ENCODE measurements at regions not wholly inside any gene's neighbourhood (a gene's known extent, or its start where the extent isn't known, plus 50 kb on each side); places are given as distances from the start of the nearest gene placed in this dataset.

DNA sequence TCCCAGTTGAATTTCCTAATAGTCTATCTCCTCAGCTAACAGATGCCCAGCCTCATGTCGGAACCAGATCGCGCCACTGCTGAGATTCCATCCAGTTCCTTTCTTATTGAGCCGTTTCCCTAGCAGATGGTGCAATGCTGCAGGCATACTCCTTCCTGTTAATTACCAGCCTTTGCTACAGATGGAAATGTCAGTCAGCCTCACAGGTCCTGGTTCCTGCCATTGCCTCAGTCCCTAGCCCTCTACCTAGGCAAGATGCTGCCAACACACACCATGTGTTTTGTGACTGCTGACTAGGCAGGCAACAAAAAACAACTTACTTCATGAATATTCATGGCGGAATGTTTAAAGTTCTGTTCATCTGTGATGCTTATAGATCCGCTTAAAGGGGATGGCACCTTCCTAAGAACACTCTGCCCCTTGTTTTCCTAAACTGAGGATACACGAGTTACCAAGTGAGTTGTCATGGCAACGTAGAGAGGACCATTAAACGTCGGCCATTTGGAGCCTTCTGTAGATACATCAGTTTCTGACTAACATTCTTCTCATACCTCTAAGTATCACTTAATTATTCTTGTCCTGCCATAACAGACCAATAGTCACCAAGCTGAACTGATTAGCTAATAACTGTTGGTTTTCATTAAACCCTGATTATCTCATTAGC is 749.5 kb downstream of the RNF144A start:
- Mint-ChIP-seq H3K9me3 (no peaks in the 10 kb centered on the region), H3K4me3 (no peak overlapping the region), H3K4me1 (ENCODE audit: unreplicated experiment) (no peaks in the 10 kb centered on the region), H3K27ac (no peak overlapping the region), H3K27me3 (no peaks in the 10 kb centered on the region), H3K36me3 (no peaks in the 10 kb centered on the region)
- DNase-seq (ENCODE audit: extremely low spot score, unreplicated experiment): no peak
- TF ChIP-seq CTCF (conservative IDR thresholded peaks at IDR 0.05): no peak

- no peaks in the 10 kb centered on the region for H3K36me3 Mint-ChIP-seq
- no peak for DNase-seq (ENCODE audit: extremely low spot score, unreplicated experiment)
- H3K9me3 Mint-ChIP-seq: no peaks in the 10 kb centered on the region
- TF ChIP-seq CTCF (conservative IDR thresholded peaks at IDR 0.05): no peak
- peaks cover 4% of the 10 kb centered on the region for H3K27me3 Mint-ChIP-seq
- H3K27ac Mint-ChIP-seq: no peak overlapping the region
- peaks cover 5% of the 10 kb centered on the region for H3K4me1 Mint-ChIP-seq (ENCODE audit: unreplicated experiment)
- no peak overlapping the region for H3K4me3 Mint-ChIP-seq
These were observed 750.1 kb downstream of the RNF144A start for GRCh38 chr2:7667260-7667757.

GRCh38 chr2:7670905-7671641 is 753.9 kb downstream of the RNF144A start:
- no peak for DNase-seq (ENCODE audit: extremely low spot score, unreplicated experiment)
- TF ChIP-seq CTCF (conservative IDR thresholded peaks at IDR 0.05): no peak
- no peaks in the 10 kb centered on the region for H3K9me3 Mint-ChIP-seq
- H3K27me3 Mint-ChIP-seq: peaks cover 4% of the 10 kb centered on the region
- peaks cover 5% of the 10 kb centered on the region for H3K4me1 Mint-ChIP-seq (ENCODE audit: unreplicated experiment)
- no peak overlapping the region for H3K4me3 Mint-ChIP-seq
- H3K36me3 Mint-ChIP-seq: no peaks in the 10 kb centered on the region
- no peak overlapping the region for H3K27ac Mint-ChIP-seq

DNA sequence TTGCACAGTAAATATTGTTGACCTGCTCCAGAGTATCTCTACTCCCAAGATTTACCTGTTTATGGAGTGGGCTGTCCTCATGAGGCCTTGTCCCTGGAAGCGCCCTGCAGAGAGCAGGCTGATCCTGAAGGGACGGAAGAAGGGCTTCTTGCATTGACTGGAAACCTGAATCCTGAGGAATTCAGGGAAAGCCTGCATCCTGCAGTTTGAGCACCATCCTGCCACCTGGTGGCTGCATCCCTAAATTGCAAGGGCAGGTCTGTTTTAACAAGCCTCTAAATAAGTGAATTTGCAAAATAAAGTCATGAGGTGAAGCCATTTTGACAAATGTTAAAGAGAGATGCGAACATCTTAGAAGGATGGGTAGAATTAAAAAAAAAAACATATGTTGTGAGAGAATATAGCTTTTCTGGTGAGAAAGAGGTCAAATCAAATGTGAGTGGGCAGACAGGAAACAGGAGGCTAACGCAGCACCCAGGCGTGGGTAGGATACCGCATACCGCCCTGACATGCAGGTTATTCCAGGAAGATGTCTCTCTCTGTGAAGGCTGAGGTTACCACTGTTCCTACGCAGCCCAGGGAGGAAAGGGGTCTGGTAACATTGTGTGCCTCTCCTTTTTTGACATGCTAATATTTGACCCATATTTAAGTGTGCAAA is 754.9 kb downstream of the RNF144A start:
- DNase-seq (ENCODE audit: extremely low spot score, unreplicated experiment): no peak
- no peaks in the 10 kb centered on the region for H3K36me3 Mint-ChIP-seq
- TF ChIP-seq CTCF (conservative IDR thresholded peaks at IDR 0.05): peak; percentile 86
- H3K4me1 Mint-ChIP-seq (ENCODE audit: unreplicated experiment): peaks cover 5% of the 10 kb centered on the region
- no peak overlapping the region for H3K27ac Mint-ChIP-seq
- peaks cover 5% of the 10 kb centered on the region for H3K9me3 Mint-ChIP-seq
- no peak overlapping the region for H3K4me3 Mint-ChIP-seq
- H3K27me3 Mint-ChIP-seq: peaks cover 6% of the 10 kb centered on the region

DNA sequence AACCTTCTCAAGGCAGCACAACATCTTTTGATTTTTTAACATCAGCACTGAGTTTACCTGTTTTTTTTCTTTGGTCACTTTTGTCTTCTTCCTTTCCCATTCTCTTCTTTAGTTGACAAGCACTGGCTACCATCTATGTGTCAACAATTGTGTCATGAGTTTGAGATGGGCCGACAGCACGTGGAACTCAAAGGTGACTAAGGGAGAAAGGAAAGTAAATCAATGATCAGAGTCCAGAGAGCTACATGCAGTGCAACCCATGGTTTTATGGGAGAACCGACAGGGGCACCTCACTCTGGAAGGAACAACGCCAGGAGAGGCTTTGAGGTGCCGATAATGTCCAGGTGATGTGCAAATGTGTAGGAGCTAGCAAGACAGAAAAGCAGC is 755.5 kb downstream of the RNF144A start:
- Mint-ChIP-seq H3K27me3 (peaks cover 6% of the 10 kb centered on the region), H3K27ac (no peak overlapping the region), H3K36me3 (no peaks in the 10 kb centered on the region), H3K4me3 (no peak overlapping the region), H3K4me1 (ENCODE audit: unreplicated experiment) (peaks cover 5% of the 10 kb centered on the region), H3K9me3 (peaks cover 5% of the 10 kb centered on the region)
- DNase-seq (ENCODE audit: extremely low spot score, unreplicated experiment): no peak
- no peak for TF ChIP-seq CTCF (conservative IDR thresholded peaks at IDR 0.05)

Data from type B pancreatic cell (in vitro differentiated cells).